Liver (tissue), 8 donors: ENCODE measurements at regions not wholly inside any gene's neighbourhood (a gene's known extent, or its start where the extent isn't known, plus 50 kb on each side); places are given as distances from the start of the nearest gene placed in this dataset.

ENCODE experiments used
- DNase-seq: peaks from one replicate; pipeline ENCODE4 v3.0.0-alpha.2; 2017; ENCODE audit warnings: low spot score
- H3K27ac ChIP-seq, 2 donors: one replicate each; pipeline ENCODE4 v1.7.0; 2013; ENCODE audit warnings: inconsistent platforms in 2 of 2, low read length in 2 of 2, control low read depth in 1 of 2, low read depth in 1 of 2, mild to moderate bottlenecking in 1 of 2
- H3K27me3 ChIP-seq, 4 donors: one replicate each; pipeline versions ENCODE4 v1.6.1 to v1.7.0; 2013; ENCODE audit warnings: low read length in 3 of 4, inconsistent platforms in 1 of 4, mild to moderate bottlenecking in 1 of 4, moderate library complexity in 1 of 4; ENCODE audit not compliant: control insufficient read depth in 4 of 4, insufficient read depth in 4 of 4
- H3K36me3 ChIP-seq, 4 donors: one replicate each; pipeline versions ENCODE4 v1.6.1 to v1.7.0; 2013; ENCODE audit warnings: low read length in 3 of 4, mild to moderate bottlenecking in 3 of 4, low read depth in 1 of 4, moderate library complexity in 1 of 4; ENCODE audit not compliant: control insufficient read depth in 4 of 4, insufficient read depth in 3 of 4
- H3K4me1 ChIP-seq, 4 donors: one replicate each; pipeline versions ENCODE4 v1.6.1 to v1.7.0; 2013; ENCODE audit warnings: low read length in 3 of 4, mild to moderate bottlenecking in 3 of 4, moderate library complexity in 1 of 4; ENCODE audit not compliant: control insufficient read depth in 4 of 4, insufficient read depth in 4 of 4
- H3K4me3 ChIP-seq, 3 donors: one replicate each; pipeline versions ENCODE4 v1.6.1 to v1.7.0; 2013; ENCODE audit warnings: low read length in 3 of 3, control low read depth in 1 of 3, low read depth in 1 of 3, mild to moderate bottlenecking in 1 of 3
- H3K9ac ChIP-seq, 2 donors: one replicate each; pipeline ENCODE4 v1.7.0; 2013; ENCODE audit warnings: low read length in 2 of 2, mild to moderate bottlenecking in 2 of 2, moderate library complexity in 2 of 2, control low read depth in 1 of 2, low read depth in 1 of 2
- H3K9me3 ChIP-seq, 4 donors: one replicate each; pipeline versions ENCODE4 v1.6.1 to v1.7.0; 2013; ENCODE audit warnings: low read length in 3 of 4; ENCODE audit not compliant: control insufficient read depth in 4 of 4
- ATF3 ChIP-seq: IDR thresholded peaks from 2 replicates; pipeline ENCODE4 v1.6.1; 2016; ENCODE audit warnings: antibody characterized with exemption
- CTCF ChIP-seq: fragments of 150-350 bp; IDR thresholded peaks from 2 replicates; pipeline ENCODE4 v1.5.1; 2017; ENCODE audit warnings: improper control_type of control experiment, low read depth, low read length; ENCODE audit not compliant: missing input control
- EGR1 ChIP-seq, 2 donors: IDR thresholded peaks; 2 replicates each; pipeline ENCODE4 v1.6.1; 2016 to 2018; ENCODE audit warnings: antibody characterized with exemption in 2 of 2, low read depth in 2 of 2
- FOXA1 ChIP-seq: IDR thresholded peaks from 2 replicates; pipeline ENCODE4 v1.6.1; 2016; ENCODE audit warnings: antibody characterized with exemption
- FOXA2 ChIP-seq: IDR thresholded peaks from 2 replicates; pipeline ENCODE4 v1.6.1; 2016; ENCODE audit warnings: antibody characterized with exemption
- HNF4A ChIP-seq, 2 donors: conservative IDR thresholded peaks; 2 replicates each; pipeline ENCODE4 v1.6.1; 2016; ENCODE audit warnings: antibody characterized with exemption in 2 of 2, mild to moderate bottlenecking in 2 of 2
- JUND ChIP-seq, 2 donors: IDR thresholded peaks; 2 replicates each; pipeline ENCODE4 v1.6.1; 2016; ENCODE audit warnings: antibody characterized with exemption in 2 of 2
- MAX ChIP-seq: IDR thresholded peaks from 2 replicates; pipeline ENCODE4 v1.6.1; 2016; ENCODE audit warnings: antibody characterized with exemption
- RAD21 ChIP-seq, 2 donors: IDR thresholded peaks; 2 replicates each; pipeline ENCODE4 v1.6.1; 2016; ENCODE audit warnings: antibody characterized with exemption in 2 of 2, mild to moderate bottlenecking in 2 of 2
- REST ChIP-seq: IDR thresholded peaks from 2 replicates; pipeline ENCODE4 v1.6.1; 2016; ENCODE audit warnings: antibody characterized with exemption, mild to moderate bottlenecking
- RXRA ChIP-seq, 2 donors: IDR thresholded peaks; 2 replicates each; pipeline ENCODE4 v1.6.1; 2017 to 2018; ENCODE audit warnings: antibody characterized with exemption in 2 of 2, mild to moderate bottlenecking in 1 of 2
- SP1 ChIP-seq: IDR thresholded peaks from 2 replicates; pipeline ENCODE4 v1.6.1; 2018; ENCODE audit warnings: antibody characterized with exemption, mild to moderate bottlenecking
- YY1 ChIP-seq: IDR thresholded peaks from 2 replicates; pipeline ENCODE4 v1.6.1; 2016; ENCODE audit warnings: antibody characterized with exemption, mild to moderate bottlenecking
- ZBTB33 ChIP-seq: IDR thresholded peaks from 2 replicates; pipeline ENCODE4 v1.6.1; 2016; ENCODE audit warnings: antibody characterized with exemption
- WGBS: extraction: QIAGEN DNeasy Blood & Tissue Kit; methylation state at CpG from one replicate; pipeline ENCODE4 v1.1.7; 2013; 5-methylcytosine and 5-hydroxymethylcytosine counted together
- donor health status: healthy.
- donor health status: healthy.
- donor health status: healthy.
- donor health status: healthy.
- donor health status: healthy.

- H3K4me1 ChIP-seq, result no peaks in the 10 kb centered on the region
- WGBS, result 72% methylated on average over 3 of the region's 3 CpGs
- no peaks in the 10 kb centered on the region for H3K36me3 ChIP-seq
- TF ChIP-seq RAD21 (IDR thresholded peaks at IDR 0.05) (no peak), CTCF (no peak), SP1 (no peak)
- no peak overlapping the region for H3K9ac ChIP-seq
- no peak overlapping the region for H3K27ac ChIP-seq
- H3K27me3 ChIP-seq, result no peaks in the 10 kb centered on the region
- no peaks in the 10 kb centered on the region for H3K9me3 ChIP-seq
- no peak overlapping the region for H3K4me3 ChIP-seq
- no peak for DNase-seq
Measured at GRCh38 chr14:83197271-83197670, 1663.6 kb upstream of the SEL1L start.

GRCh38 chr14:83207550-83207949 is 1673.9 kb upstream of the SEL1L start:
- DNase-seq, result no peak
- H3K4me3 ChIP-seq, result no peak overlapping the region
- H3K27me3 ChIP-seq, result no peaks in the 10 kb centered on the region
- H3K9me3 ChIP-seq, result no peaks in the 10 kb centered on the region
- no peaks in the 10 kb centered on the region for H3K4me1 ChIP-seq
- no peaks in the 10 kb centered on the region for H3K36me3 ChIP-seq
- 69% methylated on average over 1 of the region's 1 CpG for WGBS
- no peak overlapping the region for H3K27ac ChIP-seq
- TF ChIP-seq EGR1 (IDR thresholded peaks at IDR 0.05; ENCODE audit: low read depth in 2 of 2), result no peak
- no peak for TF ChIP-seq RXRA (IDR thresholded peaks at IDR 0.05)
- no peak for TF ChIP-seq SP1
- TF ChIP-seq YY1, result no peak
- no peak for TF ChIP-seq MAX
- TF ChIP-seq CTCF, result no peak
- TF ChIP-seq RAD21 (IDR thresholded peaks at IDR 0.05), result no peak
- H3K9ac ChIP-seq, result no peak overlapping the region

- Histone ChIP-seq H3K4me1 (no peaks in the 10 kb centered on the region), H3K4me3 (no peak overlapping the region), H3K27me3 (no peaks in the 10 kb centered on the region), H3K36me3 (no peaks in the 10 kb centered on the region), H3K9me3 (no peaks in the 10 kb centered on the region), H3K9ac (no peak overlapping the region), H3K27ac (no peak overlapping the region)
- 39% methylated on average over 1 of the region's 1 CpG for WGBS
- DNase-seq, result no peak
- TF ChIP-seq JUND (IDR thresholded peaks at IDR 0.05), result no peak
- TF ChIP-seq ZBTB33, result no peak
- TF ChIP-seq HNF4A (conservative IDR thresholded peaks at IDR 0.05), result no peak
- TF ChIP-seq RAD21 (IDR thresholded peaks at IDR 0.05), result no peak
- TF ChIP-seq MAX, result no peak
- TF ChIP-seq SP1, result no peak
- TF ChIP-seq FOXA1, result no peak
- TF ChIP-seq FOXA2, result no peak
- TF ChIP-seq ATF3, result no peak
- no peak for TF ChIP-seq CTCF
- no peak for TF ChIP-seq YY1
- TF ChIP-seq EGR1 (IDR thresholded peaks at IDR 0.05; ENCODE audit: low read depth in 2 of 2), result no peak
- TF ChIP-seq REST, result no peak
Measured at GRCh38 chr14:83208341-83208740, 1674.7 kb upstream of the SEL1L start.
